ENCODE measurements at regions not wholly inside any gene's neighbourhood (a gene's known extent, or its start where the extent isn't known, plus 50 kb on each side); places are given as distances from the start of the nearest gene placed in this dataset.

DNA sequence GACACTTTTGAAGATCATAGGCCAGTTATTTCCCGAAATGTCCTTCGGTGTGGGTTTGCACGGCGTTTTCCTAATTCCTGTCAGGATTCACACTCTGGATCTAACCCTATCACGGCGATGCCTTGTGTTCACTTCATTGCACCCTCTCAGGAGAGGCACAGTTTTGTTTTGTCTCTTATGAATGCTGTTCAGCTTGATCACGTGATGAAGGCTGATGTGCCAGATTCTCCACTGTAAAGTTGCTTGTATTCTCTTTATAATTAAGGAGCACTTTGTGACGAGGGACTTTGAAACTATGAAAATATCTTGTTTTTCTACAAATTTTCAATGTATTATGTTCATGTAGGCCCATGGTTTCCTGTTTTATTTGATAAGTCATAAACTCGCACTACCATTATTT lies 568.1 kb downstream of the ACTR3B start:
- ATAC-seq (ENCODE audit: insufficient read depth, low FRiP score), result no peak

GRCh38 chr7:153331427-153331826 lies 571.9 kb downstream of the ACTR3B start:
- DNase-seq (no peak), ATAC-seq (ENCODE audit: insufficient read depth, low FRiP score) (no peak)
- Histone ChIP-seq H3K36me3 (ENCODE audit: control insufficient read depth in 4 of 4, insufficient read depth in 4 of 4, low read length in 4 of 4) (no peaks in the 10 kb centered on the region), H3K9me3 (ENCODE audit: control insufficient read depth in 4 of 4, insufficient read depth in 3 of 4, low read length in 3 of 4) (peaks cover 0 to 8% (median 0%) of the 10 kb centered on the region in 4 donors), H3K27me3 (ENCODE audit: control insufficient read depth in 3 of 3, insufficient read depth in 3 of 3, low read length in 2 of 3) (no peaks in the 10 kb centered on the region), H3K4me3 (no peak overlapping the region), H3K27ac (ENCODE audit: low read depth in 1 of 2, low read length in 1 of 2) (no peak overlapping the region), H3K4me1 (ENCODE audit: control insufficient read depth in 5 of 5, insufficient read depth in 5 of 5, low read length in 5 of 5) (no peaks in the 10 kb centered on the region), H3K9ac (ENCODE audit: insufficient read depth in 1 of 2, low read length in 2 of 2) (no peak overlapping the region)
- TF ChIP-seq, protein P1, sequence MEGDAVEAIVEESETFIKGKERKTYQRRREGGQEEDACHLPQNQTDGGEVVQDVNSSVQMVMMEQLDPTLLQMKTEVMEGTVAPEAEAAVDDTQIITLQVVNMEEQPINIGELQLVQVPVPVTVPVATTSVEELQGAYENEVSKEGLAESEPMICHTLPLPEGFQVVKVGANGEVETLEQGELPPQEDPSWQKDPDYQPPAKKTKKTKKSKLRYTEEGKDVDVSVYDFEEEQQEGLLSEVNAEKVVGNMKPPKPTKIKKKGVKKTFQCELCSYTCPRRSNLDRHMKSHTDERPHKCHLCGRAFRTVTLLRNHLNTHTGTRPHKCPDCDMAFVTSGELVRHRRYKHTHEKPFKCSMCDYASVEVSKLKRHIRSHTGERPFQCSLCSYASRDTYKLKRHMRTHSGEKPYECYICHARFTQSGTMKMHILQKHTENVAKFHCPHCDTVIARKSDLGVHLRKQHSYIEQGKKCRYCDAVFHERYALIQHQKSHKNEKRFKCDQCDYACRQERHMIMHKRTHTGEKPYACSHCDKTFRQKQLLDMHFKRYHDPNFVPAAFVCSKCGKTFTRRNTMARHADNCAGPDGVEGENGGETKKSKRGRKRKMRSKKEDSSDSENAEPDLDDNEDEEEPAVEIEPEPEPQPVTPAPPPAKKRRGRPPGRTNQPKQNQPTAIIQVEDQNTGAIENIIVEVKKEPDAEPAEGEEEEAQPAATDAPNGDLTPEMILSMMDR (IDR thresholded peaks at IDR 0.05; ENCODE audit: control extremely low read depth, extremely low read depth), result no peak
- WGBS, 2 donors, result 70 to 92% methylated on average over 3 of the region's 3 CpGs

More for the DNA sequence above, 568.1 kb downstream of the ACTR3B start:
- Histone ChIP-seq H3K36me3 (ENCODE audit: control insufficient read depth in 4 of 4, insufficient read depth in 4 of 4, low read length in 4 of 4) (no peaks in the 10 kb centered on the region), H3K27ac (ENCODE audit: low read depth in 1 of 2, low read length in 1 of 2) (no peak overlapping the region), H3K4me1 (ENCODE audit: control insufficient read depth in 5 of 5, insufficient read depth in 5 of 5, low read length in 5 of 5) (no peaks in the 10 kb centered on the region), H3K4me3 (no peak overlapping the region), H3K27me3 (ENCODE audit: control insufficient read depth in 3 of 3, insufficient read depth in 3 of 3, low read length in 2 of 3) (no peaks in the 10 kb centered on the region), H3K9me3 (ENCODE audit: control insufficient read depth in 4 of 4, insufficient read depth in 3 of 4, low read length in 3 of 4) (peaks cover 0 to 12% (median 0%) of the 10 kb centered on the region in 4 donors), H3K9ac (ENCODE audit: insufficient read depth in 1 of 2, low read length in 2 of 2) (no peak overlapping the region)
- WGBS, 2 donors, result 91 to 94% methylated on average over 9 of the region's 9 CpGs
- TF ChIP-seq, protein P1 (IDR thresholded peaks at IDR 0.05; ENCODE audit: control extremely low read depth, extremely low read depth), result no peak
- DNase-seq, result no peak

DNA sequence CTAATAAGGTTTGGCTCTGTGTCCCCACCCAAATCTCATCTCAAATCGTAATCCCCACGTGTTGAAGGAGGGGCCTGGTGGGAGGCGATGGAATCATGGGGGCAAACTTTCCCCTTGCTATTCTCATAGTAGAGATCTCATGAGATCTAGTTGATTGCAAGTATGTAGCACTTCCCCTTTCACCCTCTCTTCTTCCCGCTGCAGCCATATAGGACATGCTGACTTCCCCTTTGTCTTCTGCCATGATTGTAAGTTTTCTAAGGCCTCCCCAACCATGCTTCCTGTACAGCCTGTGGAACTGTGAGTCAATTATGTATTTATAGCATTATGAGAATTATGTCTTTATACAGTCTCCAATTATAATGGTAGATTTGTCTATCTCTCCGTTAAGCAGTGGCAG lies 594.5 kb downstream of the ACTR3B start:
- no peak overlapping the region for H3K27ac ChIP-seq (ENCODE audit: low read depth in 1 of 2, low read length in 1 of 2)
- no peaks in the 10 kb centered on the region for H3K27me3 ChIP-seq (ENCODE audit: control insufficient read depth in 3 of 3, insufficient read depth in 3 of 3, low read length in 2 of 3)
- TF ChIP-seq, protein P1 (IDR thresholded peaks at IDR 0.05; ENCODE audit: control extremely low read depth, extremely low read depth), result no peak
- ATAC-seq (ENCODE audit: insufficient read depth, low FRiP score), result no peak
- H3K9ac ChIP-seq (ENCODE audit: insufficient read depth in 1 of 2, low read length in 2 of 2), result no peak overlapping the region
- WGBS, 2 donors, result 83 to 85% methylated on average over 5 of the region's 5 CpGs
- H3K9me3 ChIP-seq (ENCODE audit: control insufficient read depth in 4 of 4, insufficient read depth in 3 of 4, low read length in 3 of 4), result no peaks in the 10 kb centered on the region
- no peaks in the 10 kb centered on the region for H3K36me3 ChIP-seq (ENCODE audit: control insufficient read depth in 4 of 4, insufficient read depth in 4 of 4, low read length in 4 of 4)
- H3K4me3 ChIP-seq, result no peak overlapping the region
- H3K4me1 ChIP-seq (ENCODE audit: control insufficient read depth in 5 of 5, insufficient read depth in 5 of 5, low read length in 5 of 5), result no peaks in the 10 kb centered on the region
- DNase-seq, result no peak

GRCh38 chr7:153370092-153370491 lies 610.5 kb downstream of the ACTR3B start:
- Histone ChIP-seq H3K9me3 (ENCODE audit: control insufficient read depth in 4 of 4, insufficient read depth in 3 of 4, low read length in 3 of 4) (peaks cover 0 to 11% (median 0%) of the 10 kb centered on the region in 4 donors), H3K4me3 (no peak overlapping the region), H3K27ac (ENCODE audit: low read depth in 1 of 2, low read length in 1 of 2) (no peak overlapping the region), H3K36me3 (ENCODE audit: control insufficient read depth in 4 of 4, insufficient read depth in 4 of 4, low read length in 4 of 4) (no peaks in the 10 kb centered on the region), H3K4me1 (ENCODE audit: control insufficient read depth in 5 of 5, insufficient read depth in 5 of 5, low read length in 5 of 5) (no peaks in the 10 kb centered on the region), H3K9ac (ENCODE audit: insufficient read depth in 1 of 2, low read length in 2 of 2) (no peak overlapping the region), H3K27me3 (ENCODE audit: control insufficient read depth in 3 of 3, insufficient read depth in 3 of 3, low read length in 2 of 3) (no peaks in the 10 kb centered on the region)
- ATAC-seq (ENCODE audit: insufficient read depth, low FRiP score) (no peak), DNase-seq (no peak)
- TF ChIP-seq, protein P1 (IDR thresholded peaks at IDR 0.05; ENCODE audit: control extremely low read depth, extremely low read depth), result no peak
- 61 to 73% methylated on average over 5 of the region's 5 CpGs for WGBS, 2 donors

All from lung (tissue), 11 donors.